ENCODE measurements at regions not wholly inside any gene's neighbourhood (a gene's known extent, or its start where the extent isn't known, plus 50 kb on each side); places are given as distances from the start of the nearest gene placed in this dataset.

DNA sequence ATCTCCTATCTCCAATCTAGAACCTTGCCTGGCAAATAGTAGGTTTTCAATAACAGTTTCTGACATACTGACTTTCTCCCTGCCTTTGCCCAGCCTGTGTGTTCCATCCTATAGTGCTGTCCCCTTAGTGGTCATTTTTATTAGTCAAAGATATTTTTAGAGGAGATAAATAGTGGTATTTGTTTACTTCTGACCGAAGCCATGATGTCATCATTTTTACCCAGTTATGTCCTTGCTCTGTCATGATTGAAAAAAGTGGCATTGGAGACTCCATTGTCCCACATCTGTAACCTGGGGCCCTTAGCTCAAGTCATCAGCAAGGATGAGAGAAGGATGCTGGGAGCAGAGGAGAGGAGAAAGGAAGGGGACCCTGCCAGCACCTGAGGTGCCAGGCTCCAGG, 80.6 kb upstream of the ATP2B2 start:
- BruUV-seq (replicated peaks) = no TSS peak
- intact Hi-C loops (cut with micrococcal nuclease; ENCODE audit: unreplicated experiment) = no loop called here
- H3K9me3 ChIP-seq (ENCODE audit: low read depth, low read length, poor library complexity, severe bottlenecking) = no peaks in the 10 kb centered on the region
- peaks cover 30% of the 10 kb centered on the region for H3K27me3 ChIP-seq (replicated peaks; ENCODE audit: insufficient read depth, low read depth, low read length, poor library complexity)
- DNase-seq (ENCODE audit: low spot score) = no peak
- no peak overlapping the region for H3K4me3 ChIP-seq (ENCODE audit: low read depth, low read length, poor library complexity, severe bottlenecking)
- ChIA-PET POLR2A (ENCODE audit: low non-redundant PET) (no interaction called here), CTCF (no interaction called here)
- H3K27ac ChIP-seq (ENCODE audit: low read depth, low read length, poor library complexity, severe bottlenecking) = no peak overlapping the region
- H3K36me3 ChIP-seq (ENCODE audit: insufficient read depth, low read length, poor library complexity, severe bottlenecking) = no peaks in the 10 kb centered on the region
- H3K4me1 ChIP-seq (ENCODE audit: insufficient read depth, low read length, poor library complexity, severe bottlenecking) = no peaks in the 10 kb centered on the region
- TF ChIP-seq EZH2 (IDR thresholded peaks at IDR 0.05; ENCODE audit: borderline replicate concordance, low read depth, low read length, poor library complexity, severe bottlenecking) (no peak), CTCF (conservative IDR thresholded peaks at IDR 0.05; ENCODE audit: low read depth, low read length) (no peak)

- H3K27me3 ChIP-seq (replicated peaks; ENCODE audit: insufficient read depth, low read depth, low read length, poor library complexity) = peaks cover 8% of the 10 kb centered on the region
- H3K4me3 ChIP-seq (ENCODE audit: low read depth, low read length, poor library complexity, severe bottlenecking) = no peak overlapping the region
- no peaks in the 10 kb centered on the region for H3K4me1 ChIP-seq (ENCODE audit: insufficient read depth, low read length, poor library complexity, severe bottlenecking)
- POLR2A ChIA-PET (ENCODE audit: low non-redundant PET) = no interaction called here
- no peaks in the 10 kb centered on the region for H3K36me3 ChIP-seq (ENCODE audit: insufficient read depth, low read length, poor library complexity, severe bottlenecking)
- BruUV-seq (replicated peaks) = no TSS peak
- no peaks in the 10 kb centered on the region for H3K9me3 ChIP-seq (ENCODE audit: low read depth, low read length, poor library complexity, severe bottlenecking)
- intact Hi-C loops (cut with micrococcal nuclease; ENCODE audit: unreplicated experiment) = no loop called here
- CTCF ChIA-PET = no interaction called here
- no peak overlapping the region for H3K27ac ChIP-seq (ENCODE audit: low read depth, low read length, poor library complexity, severe bottlenecking)
- peak; percentile 85 for DNase-seq (ENCODE audit: low spot score)
- TF ChIP-seq EZH2 (IDR thresholded peaks at IDR 0.05; ENCODE audit: borderline replicate concordance, low read depth, low read length, poor library complexity, severe bottlenecking) (no peak), CTCF (conservative IDR thresholded peaks at IDR 0.05; ENCODE audit: low read depth, low read length) (no peak)
Measured at GRCh38 chr3:10594915-10595314, 89.5 kb upstream of the ATP2B2 start.

- peaks cover 8% of the 10 kb centered on the region for H3K27me3 ChIP-seq (replicated peaks; ENCODE audit: insufficient read depth, low read depth, low read length, poor library complexity)
- no peak overlapping the region for H3K4me3 ChIP-seq (ENCODE audit: low read depth, low read length, poor library complexity, severe bottlenecking)
- no peaks in the 10 kb centered on the region for H3K4me1 ChIP-seq (ENCODE audit: insufficient read depth, low read length, poor library complexity, severe bottlenecking)
- H3K9me3 ChIP-seq (ENCODE audit: low read depth, low read length, poor library complexity, severe bottlenecking) = no peaks in the 10 kb centered on the region
- H3K27ac ChIP-seq (ENCODE audit: low read depth, low read length, poor library complexity, severe bottlenecking) = no peak overlapping the region
- intact Hi-C loops (cut with micrococcal nuclease; ENCODE audit: unreplicated experiment) = no loop called here
- DNase-seq (ENCODE audit: low spot score) = no peak
- CTCF ChIA-PET = no interaction called here
- no peaks in the 10 kb centered on the region for H3K36me3 ChIP-seq (ENCODE audit: insufficient read depth, low read length, poor library complexity, severe bottlenecking)
- TF ChIP-seq CTCF (conservative IDR thresholded peaks at IDR 0.05; ENCODE audit: low read depth, low read length) = no peak
- no peak for TF ChIP-seq EZH2 (IDR thresholded peaks at IDR 0.05; ENCODE audit: borderline replicate concordance, low read depth, low read length, poor library complexity, severe bottlenecking)
- BruUV-seq (replicated peaks) = no TSS peak
- POLR2A ChIA-PET (ENCODE audit: low non-redundant PET) = no interaction called here
Measured at GRCh38 chr3:10596746-10597448, 91.5 kb upstream of the ATP2B2 start.

All from A673 (cell line).